ENCODE measurements at regions not wholly inside any gene's neighbourhood (a gene's known extent, or its start where the extent isn't known, plus 50 kb on each side); places are given as distances from the start of the nearest gene placed in this dataset.

- intact Hi-C loops (cut with micrococcal nuclease), result no loop called here
- no peak for DNase-seq
- H3K27ac Mint-ChIP-seq, result no peak overlapping the region
- ChIA-PET POLR2A (no interaction called here), CTCF (no interaction called here)
- no peak for ATAC-seq (ENCODE audit: low read depth)
- peaks cover under 1% of the 10 kb centered on the region for H3K9me3 Mint-ChIP-seq
- peaks cover under 1% of the 10 kb centered on the region for H3K4me1 Mint-ChIP-seq
- H3K36me3 Mint-ChIP-seq (ENCODE audit: low read depth), result no peaks in the 10 kb centered on the region
- TF ChIP-seq CTCF (IDR thresholded peaks at IDR 0.05), result no peak
- H3K27me3 Mint-ChIP-seq, result peaks cover 22% of the 10 kb centered on the region
- no peak overlapping the region for H3K4me3 Mint-ChIP-seq
Observed at GRCh38 chr6:40313582-40313981, 273.6 kb downstream of the LRFN2 start.

- Mint-ChIP-seq H3K9me3 (no peaks in the 10 kb centered on the region), H3K27ac (no peak overlapping the region), H3K4me3 (no peak overlapping the region), H3K4me1 (peaks cover 2% of the 10 kb centered on the region), H3K27me3 (peaks cover 28% of the 10 kb centered on the region), H3K36me3 (ENCODE audit: low read depth) (no peaks in the 10 kb centered on the region)
- POLR2A ChIA-PET, result no interaction called here
- ATAC-seq (ENCODE audit: low read depth) (no peak), DNase-seq (no peak)
- TF ChIP-seq CTCF (IDR thresholded peaks at IDR 0.05), result no peak
- CTCF ChIA-PET, result no interaction called here
- intact Hi-C loops (cut with micrococcal nuclease), result no loop called here
Observed at GRCh38 chr6:40312213-40313015, 274.8 kb downstream of the LRFN2 start.

- peaks cover 2% of the 10 kb centered on the region for H3K9me3 Mint-ChIP-seq
- no peak for ATAC-seq (ENCODE audit: low read depth)
- peak; percentile 19 for DNase-seq
- peaks cover 26% of the 10 kb centered on the region for H3K27me3 Mint-ChIP-seq
- H3K4me1 Mint-ChIP-seq, result peaks cover 2% of the 10 kb centered on the region
- TF ChIP-seq CTCF (IDR thresholded peaks at IDR 0.05), result no peak
- no peaks in the 10 kb centered on the region for H3K36me3 Mint-ChIP-seq (ENCODE audit: low read depth)
- intact Hi-C loops (cut with micrococcal nuclease), result loop anchor here (1.0 to 2.0 kb wide), 3 partner anchors 444 to 960 kb away; no protein-coding TSS in a partner anchor
- ChIA-PET POLR2A (no interaction called here), CTCF (interaction anchor here (1.3 to 1.8 kb wide), 2 partner anchors 327 to 946 kb away, joined by 4 to 5 read pairs; no protein-coding TSS in a partner anchor)
- H3K27ac Mint-ChIP-seq, result no peak overlapping the region
- no peak overlapping the region for H3K4me3 Mint-ChIP-seq
Observed at GRCh38 chr6:40308533-40309306, 278.4 kb downstream of the LRFN2 start.

GRCh38 chr6:40307712-40308111 lies 279.5 kb downstream of the LRFN2 start:
- DNase-seq (no peak), ATAC-seq (ENCODE audit: low read depth) (no peak)
- Mint-ChIP-seq H3K9me3 (peaks cover 2% of the 10 kb centered on the region), H3K27me3 (peaks cover 26% of the 10 kb centered on the region), H3K27ac (no peak overlapping the region), H3K36me3 (ENCODE audit: low read depth) (no peaks in the 10 kb centered on the region), H3K4me3 (no peak overlapping the region), H3K4me1 (peaks cover 2% of the 10 kb centered on the region)
- ChIA-PET POLR2A (no interaction called here), CTCF (interaction anchor here (0.9 to 1.8 kb wide), 3 partner anchors 8 to 928 kb away, joined by 3 to 6 read pairs (median 4); no protein-coding TSS in a partner anchor)
- no peak for TF ChIP-seq CTCF (IDR thresholded peaks at IDR 0.05)
- intact Hi-C loops (cut with micrococcal nuclease), result loop anchor here (1.0 to 2.0 kb wide), 3 partner anchors 443 to 959 kb away; no protein-coding TSS in a partner anchor

Measured in activated B cell treated with CpG ODN at 0.5 μM for 24 hours (primary cell).